MCF 10A (cell line): ENCODE measurements at regions not wholly inside any gene's neighbourhood (a gene's known extent, or its start where the extent isn't known, plus 50 kb on each side); places are given as distances from the start of the nearest gene placed in this dataset.

Source experiments
- BruUV-seq: library from RNA; stranded (reverse); fragments of 400-500 nt; replicated peaks from 2 replicates; lab custom pipeline; 2021; lab: Mats Ljungman, UMichigan
- CTCF ChIA-PET: fragments of 300-600 bp; sonication (Branson Sonifier 250); formaldehyde crosslinking; extraction: SDS; loops from one replicate; lab custom pipeline; 2021; ENCODE audit warnings: antibody characterized with exemption, inconsistent platforms; lab: Yijun Ruan, JAX
- POLR2A ChIA-PET: fragments of 300-600, 350-650 bp; sonication (Branson Sonifier 250); formaldehyde crosslinking; extraction: SDS; loops from one replicate; lab custom pipeline; 2020; ENCODE audit warnings: antibody characterized with exemption, inconsistent platforms; lab: Yijun Ruan, JAX
- DNase-seq: peaks from one replicate; pipeline ENCODE4 v3.0.0-alpha.2; 2018; ENCODE audit not compliant: unreplicated experiment
- H3K27ac Mint-ChIP-seq: one replicate; pipeline ENCODE4 v1.8.0; 2022; ENCODE audit warnings: mild to moderate bottlenecking, low read depth, mixed read lengths; ENCODE audit not compliant: unreplicated experiment
- H3K27me3 Mint-ChIP-seq: one replicate; pipeline ENCODE4 v1.8.0; 2022; ENCODE audit warnings: mixed read lengths; ENCODE audit not compliant: insufficient read depth, unreplicated experiment
- H3K36me3 Mint-ChIP-seq: one replicate; pipeline ENCODE4 v1.8.0; 2022; ENCODE audit warnings: mild to moderate bottlenecking, moderate library complexity, mixed read lengths; ENCODE audit not compliant: insufficient read depth, unreplicated experiment
- H3K4me1 Mint-ChIP-seq: one replicate; pipeline ENCODE4 v1.8.0; 2022; ENCODE audit warnings: mixed read lengths; ENCODE audit not compliant: insufficient read depth, unreplicated experiment
- H3K4me3 Mint-ChIP-seq: one replicate; pipeline ENCODE4 v1.8.0; 2022; ENCODE audit warnings: mild to moderate bottlenecking, moderate library complexity, mixed read lengths; ENCODE audit not compliant: unreplicated experiment
- H3K9me3 Mint-ChIP-seq: one replicate; pipeline ENCODE4 v1.8.0; 2022; ENCODE audit warnings: mixed read lengths; ENCODE audit not compliant: unreplicated experiment
- CTCF ChIP-seq: fragments of 200-600 bp; IDR thresholded peaks from one replicate; pipeline ENCODE4 v1.8.0; 2022; ENCODE audit warnings: antibody characterized with exemption, mild to moderate bottlenecking; ENCODE audit not compliant: unreplicated experiment
- intact Hi-C: fragments of 100-400 bp; cut with micrococcal nuclease; formaldehyde crosslinking; loops from 2 replicates; pipeline ENCODE4 v1.14.1; 2022

GRCh38 chr10:33887188-33887587 is 552.7 kb upstream of the NRP1 start:
- Mint-ChIP-seq H3K4me3 (no peak overlapping the region), H3K27me3 (no peaks in the 10 kb centered on the region), H3K36me3 (no peaks in the 10 kb centered on the region), H3K4me1 (no peaks in the 10 kb centered on the region), H3K9me3 (no peaks in the 10 kb centered on the region), H3K27ac (no peak overlapping the region)
- ChIA-PET CTCF (interaction anchor here (0.7 kb wide), 2 partner anchors 77 to 755 kb away, joined by 3 read pairs; no protein-coding TSS in a partner anchor), POLR2A (no interaction called here)
- no peak for DNase-seq
- no TSS peak for BruUV-seq
- intact Hi-C loops: no loop called here
- TF ChIP-seq CTCF: no peak

GRCh38 chr10:33886299-33886698 is 551.8 kb upstream of the NRP1 start:
- no peaks in the 10 kb centered on the region for H3K36me3 Mint-ChIP-seq
- ChIA-PET CTCF (interaction anchor here (0.7 kb wide), 1 partner anchor 77 kb away, joined by 3 read pairs; no protein-coding TSS in a partner anchor), POLR2A (no interaction called here)

GRCh38 chr10:33884604-33885003 is 550.1 kb upstream of the NRP1 start:
- peaks cover 6% of the 10 kb centered on the region for H3K4me1 Mint-ChIP-seq

More at GRCh38 chr10:33886299-33886698, 551.8 kb upstream of the NRP1 start:
- Mint-ChIP-seq H3K4me3 (no peak overlapping the region), H3K9me3 (no peaks in the 10 kb centered on the region), H3K27me3 (no peaks in the 10 kb centered on the region), H3K27ac (no peak overlapping the region), H3K4me1 (no peaks in the 10 kb centered on the region)
- BruUV-seq: no TSS peak
- intact Hi-C loops: no loop called here
- no peak for DNase-seq
- TF ChIP-seq CTCF: no peak

GRCh38 chr10:33883881-33884280 is 549.4 kb upstream of the NRP1 start:
- intact Hi-C loops: no loop called here
- ChIA-PET CTCF (no interaction called here), POLR2A (no interaction called here)
- H3K4me1 Mint-ChIP-seq: peaks cover 6% of the 10 kb centered on the region
- no peak overlapping the region for H3K27ac Mint-ChIP-seq
- no peaks in the 10 kb centered on the region for H3K9me3 Mint-ChIP-seq
- H3K27me3 Mint-ChIP-seq: no peaks in the 10 kb centered on the region
- no peak for TF ChIP-seq CTCF
- no TSS peak for BruUV-seq
- no peaks in the 10 kb centered on the region for H3K36me3 Mint-ChIP-seq
- no peak overlapping the region for H3K4me3 Mint-ChIP-seq
- DNase-seq: no peak

More at GRCh38 chr10:33884604-33885003, 550.1 kb upstream of the NRP1 start:
- H3K36me3 Mint-ChIP-seq: no peaks in the 10 kb centered on the region
- ChIA-PET POLR2A (interaction anchor here (0.6 kb wide), 1 partner anchor 43 kb away, joined by 3 read pairs; no protein-coding TSS in a partner anchor), CTCF (interaction anchor here (0.9 kb wide), 1 partner anchor 775 kb away, joined by 5 read pairs; no protein-coding TSS in a partner anchor)
- H3K27ac Mint-ChIP-seq: no peak overlapping the region
- H3K27me3 Mint-ChIP-seq: no peaks in the 10 kb centered on the region
- TF ChIP-seq CTCF: no peak
- BruUV-seq: no TSS peak
- no peak for DNase-seq
- intact Hi-C loops: no loop called here
- no peaks in the 10 kb centered on the region for H3K9me3 Mint-ChIP-seq
- no peak overlapping the region for H3K4me3 Mint-ChIP-seq
